ENCODE measurements at regions not wholly inside any gene's neighbourhood (a gene's known extent, or its start where the extent isn't known, plus 50 kb on each side); places are given as distances from the start of the nearest gene placed in this dataset.

GRCh38 chr13:97057176-97057575 lies 62.9 kb upstream of the OXGR1 start:
- TF ChIP-seq EP300 (IDR thresholded peaks at IDR 0.05): no peak
- TF ChIP-seq CTCF (IDR thresholded peaks at IDR 0.05): no peak
- no peak for TF ChIP-seq POLR2AphosphoS5 (IDR thresholded peaks at IDR 0.05)

All from esophagus muscularis mucosa (tissue), 4 donors.